K562 (cell line): ENCODE measurements at regions not wholly inside any gene's neighbourhood (a gene's known extent, or its start where the extent isn't known, plus 50 kb on each side); places are given as distances from the start of the nearest gene placed in this dataset.

Experiments used
- ATAC-seq: fragments of 200-7000 bp; cut with Tn5 transposase; 3 replicates; pipeline ENCODE4 v1.9.1; 2020; ENCODE audit warnings: moderate library complexity
- BruUV-seq: library from RNA; stranded (reverse); fragments of 400-500 nt; replicated peaks from 2 replicates; lab custom pipeline; 2021; lab: Mats Ljungman, UMichigan
- CTCF ChIA-PET: fragments of 300-600 bp; formaldehyde crosslinking; extraction: SDS; loops from one replicate; lab custom pipeline; 2021; ENCODE audit warnings: low intra/inter-chr PET ratio; lab: Yijun Ruan, JAX
- POLR2A ChIA-PET: fragments of 300-600, 350-650 bp; sonication (Branson Sonifier 250); formaldehyde crosslinking; extraction: SDS; loops from one replicate; lab custom pipeline; 2021; ENCODE audit warnings: antibody characterized with exemption, inconsistent platforms; lab: Yijun Ruan, JAX
- DNase-seq, 4 experiments: peaks; one replicate each; pipeline versions ENCODE4 v3.0.0 to v3.0.0-alpha.2; 2011 to 2018; ENCODE audit warnings: low spot score in 3 of 4, mixed read lengths in 3 of 4; ENCODE audit errors: extremely low read depth in 1 of 4
- FAIRE-seq: peaks from 2 replicates; lab custom pipeline; 2011; peaks lifted over from hg19 to GRCh38; lab: Jason Lieb, UNC
- H2AFZ ChIP-seq: 2 replicates; pipeline ENCODE4 v1.6.0; 2011; ENCODE audit warnings: low read depth, low read length, control low read depth, inconsistent platforms
- H3K27ac ChIP-seq: fragments of 200-600 bp; 3 replicates; pipeline ENCODE4 v1.8.0; 2011; ENCODE audit warnings: low read depth, mild to moderate bottlenecking, control low read depth, inconsistent platforms, low read length, moderate library complexity, mixed read lengths; ENCODE audit errors: extremely low read depth
- H3K27me3 ChIP-seq, 2 experiments: fragments of 300-600 bp in 1 of 2; 2 replicates in 1 of 2; 3 replicates in 1 of 2; pipeline versions ENCODE4 v1.6.0 to v1.8.0; 2011; ENCODE audit warnings: inconsistent platforms in 2 of 2, low read length in 2 of 2, mild to moderate bottlenecking in 1 of 2, mixed read lengths in 1 of 2, moderate library complexity in 1 of 2; ENCODE audit not compliant: control insufficient read depth in 2 of 2, insufficient read depth in 2 of 2
- H3K36me3 ChIP-seq: fragments of 300-600 bp; 3 replicates; pipeline ENCODE4 v1.8.0; 2011; ENCODE audit warnings: mild to moderate bottlenecking, low read length, inconsistent platforms; ENCODE audit not compliant: control insufficient read depth, insufficient read depth
- H3K4me1 ChIP-seq, 2 experiments: fragments of 200-600 bp in 1 of 2; replicated peaks in 1 of 2; 2 replicates in 1 of 2; 3 replicates in 1 of 2; pipeline versions ENCODE4 v1.5.1 to v1.8.0; 2011; ENCODE audit warnings: inconsistent platforms in 2 of 2, low read length in 2 of 2, mild to moderate bottlenecking in 1 of 2, mixed read lengths in 1 of 2, moderate library complexity in 1 of 2; ENCODE audit not compliant: control insufficient read depth in 2 of 2, insufficient read depth in 2 of 2
- H3K4me2 ChIP-seq: 2 replicates; pipeline ENCODE4 v1.6.1; 2011; ENCODE audit warnings: low read length, control low read depth, inconsistent platforms, mixed read lengths; ENCODE audit not compliant: insufficient read depth
- H3K4me3 ChIP-seq: fragments of 200-600 bp; sonication (generic), shearing (Covaris generic); 2 replicates; pipeline ENCODE4 v1.5.1; 2016; ENCODE audit warnings: control low read depth, inconsistent platforms
- H3K79me2 ChIP-seq: fragments of 200-600 bp; 3 replicates; pipeline ENCODE4 v1.8.0; 2011; ENCODE audit warnings: low read length, inconsistent platforms; ENCODE audit not compliant: control insufficient read depth, insufficient read depth
- H3K9ac ChIP-seq, 2 experiments: 2 replicates each; pipeline versions ENCODE4 v1.6.0 to v1.6.1; 2011; ENCODE audit warnings: low read depth in 2 of 2, low read length in 2 of 2, control low read depth in 1 of 2, inconsistent platforms in 1 of 2, mild to moderate bottlenecking in 1 of 2, mixed read lengths in 1 of 2; ENCODE audit not compliant: insufficient read depth in 1 of 2
- H3K9me1 ChIP-seq: one replicate; pipeline ENCODE4 v1.6.0; 2011; ENCODE audit warnings: inconsistent platforms, mild to moderate bottlenecking, low read length, moderate library complexity; ENCODE audit not compliant: control insufficient read depth, insufficient read depth
- H3K9me3 ChIP-seq: replicated peaks from 2 replicates; pipeline ENCODE4 v1.5.1; 2011; ENCODE audit warnings: low read depth, low read length, inconsistent platforms; ENCODE audit not compliant: control insufficient read depth, insufficient read depth
- H4K20me1 ChIP-seq: replicated peaks from 2 replicates; pipeline ENCODE4 v1.6.1; 2011; ENCODE audit warnings: low read length, inconsistent platforms, mixed read lengths; ENCODE audit not compliant: control insufficient read depth, insufficient read depth
- ATF1 ChIP-seq, 2 experiments: fragments of 450-650 bp in 1 of 2; IDR thresholded peaks; 2 replicates each; pipeline ENCODE4 v1.6.1; 2016; ENCODE audit warnings: missing compliant biosample characterization in 1 of 2, missing genetic modification characterization in 1 of 2
- JUN ChIP-seq, 2 experiments: sonication (generic) in 1 of 2; formaldehyde crosslinking in 1 of 2; IDR thresholded peaks; 2 replicates each; pipeline versions ENCODE4 v1.6.1 to v1.8.0; 2012 to 2022; ENCODE audit warnings: borderline replicate concordance in 2 of 2, mild to moderate bottlenecking in 2 of 2, improper control_type of control experiment in 1 of 2, low read depth in 1 of 2, low read length in 1 of 2, missing genetic modification reagents in 1 of 2
- KLF13 ChIP-seq: fragments of 450-650 bp; IDR thresholded peaks from 2 replicates; pipeline ENCODE4 v1.6.1; 2016; ENCODE audit warnings: missing genetic modification characterization, low read depth, mild to moderate bottlenecking, missing compliant biosample characterization, moderate library complexity, borderline replicate concordance
- NR4A1 ChIP-seq, 2 experiments: fragments of 250-450 bp in 1 of 2; fragments of 450-650 bp in 1 of 2; sonication (Bioruptor Pico) in 1 of 2; IDR thresholded peaks; 2 replicates each; pipeline versions ENCODE4 v1.4.0 to v1.6.1; 2016 to 2020; ENCODE audit warnings: mild to moderate bottlenecking in 2 of 2, missing compliant biosample characterization in 1 of 2, missing genetic modification characterization in 1 of 2, moderate library complexity in 1 of 2
- RBBP5 ChIP-seq: fragments of 200-600 bp; sonication (generic); IDR thresholded peaks from 2 replicates; pipeline ENCODE4 v1.6.1; 2012; ENCODE audit warnings: borderline replicate concordance, mild to moderate bottlenecking, low read length, control low read depth, inconsistent platforms; ENCODE audit not compliant: insufficient read depth, poor library complexity, severe bottlenecking
- RBFOX2 ChIP-seq: fragments of 200-400 bp; formaldehyde crosslinking; IDR thresholded peaks from 2 replicates; pipeline ENCODE4 v1.6.1; 2017; ENCODE audit warnings: low read depth, mild to moderate bottlenecking, low read length, moderate library complexity
- TAF7 ChIP-seq: fragments of 450-650 bp; IDR thresholded peaks from 2 replicates; pipeline ENCODE4 v1.6.1; 2016; ENCODE audit warnings: missing genetic modification characterization, missing compliant biosample characterization
- whole genome bisulfite sequencing: fragments of 100-300 bp; shearing (Covaris generic); methylation state at CpG from one replicate; pipeline ENCODE4 v1.1.6; 2016; ENCODE audit warnings: low coverage, mixed read lengths; ENCODE audit not compliant: insufficient coverage; ENCODE audit errors: missing lambda C conversion rate; 5-methylcytosine and 5-hydroxymethylcytosine counted together
- in situ Hi-C: fragments of 300-500 bp; cut with MboI; formaldehyde crosslinking; loops from 4 replicates; pipeline ENCODE4 v1.15.0; 2018; ENCODE audit warnings: inconsistent platforms, mixed read lengths
- intact Hi-C: fragments of 100-400 bp; cut with micrococcal nuclease; formaldehyde crosslinking; loops from 2 replicates; pipeline ENCODE4 v1.14.2; 2022
- TF ChIP-seq, protein P1 (sequence below): fragments of 250-450 bp; sonication (Bioruptor Pico); IDR thresholded peaks from 2 replicates; pipeline ENCODE4 v1.5.1; 2021; ENCODE audit warnings: mild to moderate bottlenecking
- TF ChIP-seq, protein P2 (sequence below): sonication (generic); formaldehyde crosslinking; IDR thresholded peaks from 2 replicates; pipeline ENCODE4 v1.8.0; 2023; ENCODE audit warnings: mild to moderate bottlenecking, missing genetic modification reagents
- TF ChIP-seq, protein P3 (sequence below): fragments of 450-650 bp; IDR thresholded peaks from 2 replicates; pipeline ENCODE4 v1.6.1; 2016

DNA sequence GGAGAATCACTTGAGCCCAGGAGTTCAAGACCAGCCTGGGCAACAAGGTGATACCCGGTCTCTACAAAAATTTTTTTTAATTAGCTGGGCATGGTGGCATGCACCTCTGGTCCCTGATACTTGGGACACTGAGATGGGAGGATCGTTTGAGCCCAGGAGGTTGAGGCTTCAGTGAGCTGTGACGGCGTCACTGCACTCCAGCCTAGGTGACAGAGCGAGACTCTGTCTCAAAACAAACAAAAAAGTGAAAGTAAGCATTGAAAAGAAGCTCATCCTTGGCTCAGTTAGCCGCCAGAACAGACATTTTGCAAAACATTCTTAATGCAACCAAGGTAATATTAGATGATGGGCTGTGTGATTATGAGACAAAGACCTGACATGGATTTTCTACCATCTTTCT, 223.3 kb upstream of the VCX3A start:
- no peak overlapping the region for H2AFZ ChIP-seq
- intact Hi-C loops = no loop called here
- H3K9ac ChIP-seq = no peak overlapping the region
- H3K27me3 ChIP-seq = no peaks in the 10 kb centered on the region
- no TSS peak for BruUV-seq
- H4K20me1 ChIP-seq = no peaks in the 10 kb centered on the region
- ChIA-PET POLR2A (no interaction called here), CTCF (no interaction called here)
- in situ Hi-C loops = no loop called here
- no peak overlapping the region for H3K4me2 ChIP-seq
- no peaks in the 10 kb centered on the region for H3K4me1 ChIP-seq
- ATAC-seq (no peak), FAIRE-seq (no peak), DNase-seq (no peak)
- TF ChIP-seq, protein P1, sequence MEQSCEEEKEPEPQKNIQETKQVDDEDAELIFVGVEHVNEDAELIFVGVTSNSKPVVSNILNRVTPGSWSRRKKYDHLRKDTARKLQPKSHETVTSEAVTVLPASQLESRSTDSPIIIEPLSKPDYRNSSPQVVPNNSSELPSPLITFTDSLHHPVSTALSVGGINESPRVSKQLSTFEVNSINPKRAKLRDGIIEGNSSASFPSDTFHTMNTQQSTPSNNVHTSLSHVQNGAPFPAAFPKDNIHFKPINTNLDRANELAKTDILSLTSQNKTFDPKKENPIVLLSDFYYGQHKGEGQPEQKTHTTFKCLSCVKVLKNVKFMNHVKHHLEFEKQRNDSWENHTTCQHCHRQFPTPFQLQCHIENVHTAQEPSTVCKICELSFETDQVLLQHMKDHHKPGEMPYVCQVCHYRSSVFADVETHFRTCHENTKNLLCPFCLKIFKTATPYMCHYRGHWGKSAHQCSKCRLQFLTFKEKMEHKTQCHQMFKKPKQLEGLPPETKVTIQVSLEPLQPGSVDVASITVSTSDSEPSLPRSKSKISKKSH (CRISPR knock-in tag) = no peak
- TF ChIP-seq KLF13 (tag) = no peak
- TF ChIP-seq ATF1 (CRISPR knock-in tag; IDR thresholded peaks at IDR 0.05) = no peak
- TF ChIP-seq ATF1 (tag; IDR thresholded peaks at IDR 0.05) = no peak
- TF ChIP-seq NR4A1 (CRISPR knock-in tag; IDR thresholded peaks at IDR 0.05) = no peak
- TF ChIP-seq NR4A1 (tag; IDR thresholded peaks at IDR 0.05) = no peak
- TF ChIP-seq JUN (IDR thresholded peaks at IDR 0.05; ENCODE audit: borderline replicate concordance, low read depth, low read length) = no peak
- no peak for TF ChIP-seq JUN (CRISPR knock-in tag; IDR thresholded peaks at IDR 0.05; ENCODE audit: borderline replicate concordance)
- TF ChIP-seq, protein P2, sequence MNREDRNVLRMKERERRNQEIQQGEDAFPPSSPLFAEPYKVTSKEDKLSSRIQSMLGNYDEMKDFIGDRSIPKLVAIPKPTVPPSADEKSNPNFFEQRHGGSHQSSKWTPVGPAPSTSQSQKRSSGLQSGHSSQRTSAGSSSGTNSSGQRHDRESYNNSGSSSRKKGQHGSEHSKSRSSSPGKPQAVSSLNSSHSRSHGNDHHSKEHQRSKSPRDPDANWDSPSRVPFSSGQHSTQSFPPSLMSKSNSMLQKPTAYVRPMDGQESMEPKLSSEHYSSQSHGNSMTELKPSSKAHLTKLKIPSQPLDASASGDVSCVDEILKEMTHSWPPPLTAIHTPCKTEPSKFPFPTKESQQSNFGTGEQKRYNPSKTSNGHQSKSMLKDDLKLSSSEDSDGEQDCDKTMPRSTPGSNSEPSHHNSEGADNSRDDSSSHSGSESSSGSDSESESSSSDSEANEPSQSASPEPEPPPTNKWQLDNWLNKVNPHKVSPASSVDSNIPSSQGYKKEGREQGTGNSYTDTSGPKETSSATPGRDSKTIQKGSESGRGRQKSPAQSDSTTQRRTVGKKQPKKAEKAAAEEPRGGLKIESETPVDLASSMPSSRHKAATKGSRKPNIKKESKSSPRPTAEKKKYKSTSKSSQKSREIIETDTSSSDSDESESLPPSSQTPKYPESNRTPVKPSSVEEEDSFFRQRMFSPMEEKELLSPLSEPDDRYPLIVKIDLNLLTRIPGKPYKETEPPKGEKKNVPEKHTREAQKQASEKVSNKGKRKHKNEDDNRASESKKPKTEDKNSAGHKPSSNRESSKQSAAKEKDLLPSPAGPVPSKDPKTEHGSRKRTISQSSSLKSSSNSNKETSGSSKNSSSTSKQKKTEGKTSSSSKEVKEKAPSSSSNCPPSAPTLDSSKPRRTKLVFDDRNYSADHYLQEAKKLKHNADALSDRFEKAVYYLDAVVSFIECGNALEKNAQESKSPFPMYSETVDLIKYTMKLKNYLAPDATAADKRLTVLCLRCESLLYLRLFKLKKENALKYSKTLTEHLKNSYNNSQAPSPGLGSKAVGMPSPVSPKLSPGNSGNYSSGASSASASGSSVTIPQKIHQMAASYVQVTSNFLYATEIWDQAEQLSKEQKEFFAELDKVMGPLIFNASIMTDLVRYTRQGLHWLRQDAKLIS (CRISPR knock-in tag) = no peak
- no peak for TF ChIP-seq TAF7 (tag)
- TF ChIP-seq RBFOX2 = no peak
- TF ChIP-seq, protein P3, sequence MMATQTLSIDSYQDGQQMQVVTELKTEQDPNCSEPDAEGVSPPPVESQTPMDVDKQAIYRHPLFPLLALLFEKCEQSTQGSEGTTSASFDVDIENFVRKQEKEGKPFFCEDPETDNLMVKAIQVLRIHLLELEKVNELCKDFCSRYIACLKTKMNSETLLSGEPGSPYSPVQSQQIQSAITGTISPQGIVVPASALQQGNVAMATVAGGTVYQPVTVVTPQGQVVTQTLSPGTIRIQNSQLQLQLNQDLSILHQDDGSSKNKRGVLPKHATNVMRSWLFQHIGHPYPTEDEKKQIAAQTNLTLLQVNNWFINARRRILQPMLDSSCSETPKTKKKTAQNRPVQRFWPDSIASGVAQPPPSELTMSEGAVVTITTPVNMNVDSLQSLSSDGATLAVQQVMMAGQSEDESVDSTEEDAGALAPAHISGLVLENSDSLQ = no peak
- no peak for TF ChIP-seq RBBP5
- no peaks in the 10 kb centered on the region for H3K9me1 ChIP-seq
- H3K9me3 ChIP-seq = no peaks in the 10 kb centered on the region; the same call in 1 of the 2 replicates
- 0% methylated on average over 4 of the region's 6 CpGs for WGBS
- H3K79me2 ChIP-seq = no peaks in the 10 kb centered on the region
- no peaks in the 10 kb centered on the region for H3K36me3 ChIP-seq
- H3K4me3 ChIP-seq = no peak overlapping the region
- H3K27ac ChIP-seq = no peak overlapping the region
